Thyroid gland (tissue), 4 donors: ENCODE measurements at regions not wholly inside any gene's neighbourhood (a gene's known extent, or its start where the extent isn't known, plus 50 kb on each side); places are given as distances from the start of the nearest gene placed in this dataset.

ENCODE experiments used
- POLR2A ChIP-seq, 2 donors: fragments of 450-650 bp; IDR thresholded peaks; one replicate each; pipeline ENCODE4 v1.6.1; 2017; ENCODE audit warnings: antibody characterized with exemption in 2 of 2, mild to moderate bottlenecking in 2 of 2, moderate library complexity in 1 of 2
- TF ChIP-seq, protein P1 (sequence below), 6 experiments: fragments of 200-600 bp in 3 of 6; fragments of 450-650 bp in 3 of 6; sonication (generic) in 3 of 6; IDR thresholded peaks; one replicate each; pipeline ENCODE4 v1.5.1; 2016 to 2019; ENCODE audit warnings: antibody characterized with exemption in 6 of 6, mild to moderate bottlenecking in 2 of 6, inconsistent platforms in 1 of 6, moderate library complexity in 1 of 6

DNA sequence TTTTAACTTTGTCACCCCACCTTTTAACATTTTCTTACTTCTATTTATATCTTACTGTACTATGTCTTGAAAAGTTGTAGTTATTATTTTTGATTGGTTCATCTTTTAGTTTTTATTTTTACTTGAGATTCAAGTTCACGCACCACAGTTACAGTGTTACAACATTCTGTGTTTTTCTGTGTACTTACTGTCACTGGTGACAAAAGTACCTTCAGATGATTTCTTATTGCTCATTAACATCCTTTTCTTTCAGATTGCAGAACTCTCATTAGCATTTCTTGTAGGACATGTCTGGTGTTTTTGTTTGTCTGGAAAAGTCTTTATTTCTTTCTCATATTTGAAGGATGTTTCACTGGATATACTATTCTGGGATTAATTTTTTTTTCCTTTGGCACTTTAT, 289.9 kb downstream of the BCAT1 start:
- TF ChIP-seq, protein P1, sequence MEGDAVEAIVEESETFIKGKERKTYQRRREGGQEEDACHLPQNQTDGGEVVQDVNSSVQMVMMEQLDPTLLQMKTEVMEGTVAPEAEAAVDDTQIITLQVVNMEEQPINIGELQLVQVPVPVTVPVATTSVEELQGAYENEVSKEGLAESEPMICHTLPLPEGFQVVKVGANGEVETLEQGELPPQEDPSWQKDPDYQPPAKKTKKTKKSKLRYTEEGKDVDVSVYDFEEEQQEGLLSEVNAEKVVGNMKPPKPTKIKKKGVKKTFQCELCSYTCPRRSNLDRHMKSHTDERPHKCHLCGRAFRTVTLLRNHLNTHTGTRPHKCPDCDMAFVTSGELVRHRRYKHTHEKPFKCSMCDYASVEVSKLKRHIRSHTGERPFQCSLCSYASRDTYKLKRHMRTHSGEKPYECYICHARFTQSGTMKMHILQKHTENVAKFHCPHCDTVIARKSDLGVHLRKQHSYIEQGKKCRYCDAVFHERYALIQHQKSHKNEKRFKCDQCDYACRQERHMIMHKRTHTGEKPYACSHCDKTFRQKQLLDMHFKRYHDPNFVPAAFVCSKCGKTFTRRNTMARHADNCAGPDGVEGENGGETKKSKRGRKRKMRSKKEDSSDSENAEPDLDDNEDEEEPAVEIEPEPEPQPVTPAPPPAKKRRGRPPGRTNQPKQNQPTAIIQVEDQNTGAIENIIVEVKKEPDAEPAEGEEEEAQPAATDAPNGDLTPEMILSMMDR (IDR thresholded peaks at IDR 0.05), result no peak
- no peak for TF ChIP-seq POLR2A (IDR thresholded peaks at IDR 0.05)
